PFSK-1 (cell line): ENCODE measurements at regions not wholly inside any gene's neighbourhood (a gene's known extent, or its start where the extent isn't known, plus 50 kb on each side); places are given as distances from the start of the nearest gene placed in this dataset.

Experiments
- FOXP2 ChIP-seq: optimal IDR thresholded peaks from 2 replicates; pipeline ENCODE3; 2011; ENCODE audit warnings: borderline replicate concordance, control low read depth, inconsistent platforms; ENCODE audit not compliant: insufficient read depth; ENCODE audit errors: extremely low read length, extremely low read depth
- POLR2AphosphoS5 ChIP-seq: IDR thresholded peaks from 2 replicates; pipeline ENCODE4 v1.6.1; 2012; ENCODE audit warnings: low read depth, mild to moderate bottlenecking, control low read depth, low read length, moderate library complexity
- REST ChIP-seq, 2 experiments: IDR thresholded peaks; 2 replicates each; pipeline versions ENCODE4 v1.6.1 to v1.8.0; 2011 to 2012; ENCODE audit warnings: low read depth in 2 of 2, low read length in 2 of 2, control low read depth in 1 of 2, inconsistent platforms in 1 of 2, mild to moderate bottlenecking in 1 of 2, moderate library complexity in 1 of 2; ENCODE audit not compliant: insufficient read depth in 1 of 2
- SIN3A ChIP-seq: IDR thresholded peaks from 2 replicates; pipeline ENCODE4 v1.6.1; 2012; ENCODE audit warnings: mild to moderate bottlenecking, low read length, moderate library complexity, borderline replicate concordance; ENCODE audit not compliant: insufficient read depth
- TAF1 ChIP-seq: IDR thresholded peaks from 2 replicates; pipeline ENCODE4 v1.6.1; 2012; ENCODE audit warnings: low read length, control low read depth, borderline replicate concordance; ENCODE audit not compliant: insufficient read depth

GRCh38 chr1:237961754-237962153 lies 71.0 kb upstream of the ZP4 start:
- no peak for TF ChIP-seq SIN3A
- no peak for TF ChIP-seq FOXP2
- TF ChIP-seq POLR2AphosphoS5: no peak
- no peak for TF ChIP-seq TAF1
- TF ChIP-seq REST (IDR thresholded peaks at IDR 0.05; ENCODE audit: insufficient read depth in 1 of 2, low read depth in 2 of 2, low read length in 2 of 2): no peak

GRCh38 chr1:237959838-237960237 lies 69.1 kb upstream of the ZP4 start:
- TF ChIP-seq TAF1 (no peak), SIN3A (no peak)

- TF ChIP-seq REST (IDR thresholded peaks at IDR 0.05; ENCODE audit: insufficient read depth in 1 of 2, low read depth in 2 of 2, low read length in 2 of 2) (0 out of 4 replicates have a peak, but pooled peaks of 1 of the 2 experiments have one; percentile 36), TAF1 (no peak)
Measured at GRCh38 chr1:237953238-237953637, 62.5 kb upstream of the ZP4 start.
